GM12875 (cell line): ENCODE measurements at regions not wholly inside any gene's neighbourhood (a gene's known extent, or its start where the extent isn't known, plus 50 kb on each side); places are given as distances from the start of the nearest gene placed in this dataset.

Experiments
- H3K4me3 ChIP-seq: one replicate; pipeline ENCODE4 v1.5.1; 2011; ENCODE audit warnings: low read depth, low read length, control low read depth
- CTCF ChIP-seq: IDR thresholded peaks from 2 replicates; pipeline ENCODE4 v1.5.1; 2011; ENCODE audit warnings: low read depth, mild to moderate bottlenecking, control low read depth, inconsistent platforms, low read length, moderate library complexity, borderline replicate concordance; ENCODE audit not compliant: insufficient read depth

GRCh38 chr2:186949726-186950256 is 100.8 kb upstream of the ZSWIM2 start:
- H3K4me3 ChIP-seq: no peak overlapping the region
- no peak for TF ChIP-seq CTCF

GRCh38 chr2:186947516-186947915 is 98.5 kb upstream of the ZSWIM2 start:
- no peak for TF ChIP-seq CTCF
- H3K4me3 ChIP-seq: no peak overlapping the region

DNA sequence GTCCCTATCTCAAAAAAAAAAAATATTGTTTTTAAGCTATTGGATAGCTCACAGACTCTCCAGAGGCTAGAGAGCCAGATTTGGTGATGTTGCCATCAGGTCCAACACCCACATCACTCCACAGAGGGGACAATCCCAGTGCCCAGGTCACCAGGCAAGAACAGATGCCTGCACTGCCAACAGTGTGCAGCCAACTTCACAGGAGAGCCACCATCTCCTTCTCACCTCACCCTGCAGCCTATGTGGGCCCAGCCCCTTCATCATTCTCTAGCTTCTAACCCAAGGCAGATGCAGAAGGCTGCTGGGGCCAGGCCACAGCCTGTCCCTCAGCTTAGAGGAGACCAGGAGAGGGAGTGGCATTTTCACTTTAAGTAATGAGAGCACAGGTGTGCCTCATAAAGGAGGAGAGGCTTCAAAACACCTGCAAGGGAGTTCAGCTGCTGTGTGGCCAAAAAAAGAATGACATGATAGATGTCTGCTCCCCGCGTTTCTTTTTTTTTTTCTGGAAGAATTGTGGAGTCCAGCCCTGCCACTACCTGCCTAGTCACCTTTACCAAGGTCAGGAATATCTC is 98.0 kb upstream of the ZSWIM2 start:
- no peak for TF ChIP-seq CTCF

GRCh38 chr2:186941853-186942252 is 92.9 kb upstream of the ZSWIM2 start:
- TF ChIP-seq CTCF: no peak

More for the DNA sequence above, 98.0 kb upstream of the ZSWIM2 start:
- H3K4me3 ChIP-seq: no peak overlapping the region

GRCh38 chr2:186940463-186940862 is 91.5 kb upstream of the ZSWIM2 start:
- TF ChIP-seq CTCF: no peak
- no peak overlapping the region for H3K4me3 ChIP-seq

More at GRCh38 chr2:186941853-186942252, 92.9 kb upstream of the ZSWIM2 start:
- no peak overlapping the region for H3K4me3 ChIP-seq

DNA sequence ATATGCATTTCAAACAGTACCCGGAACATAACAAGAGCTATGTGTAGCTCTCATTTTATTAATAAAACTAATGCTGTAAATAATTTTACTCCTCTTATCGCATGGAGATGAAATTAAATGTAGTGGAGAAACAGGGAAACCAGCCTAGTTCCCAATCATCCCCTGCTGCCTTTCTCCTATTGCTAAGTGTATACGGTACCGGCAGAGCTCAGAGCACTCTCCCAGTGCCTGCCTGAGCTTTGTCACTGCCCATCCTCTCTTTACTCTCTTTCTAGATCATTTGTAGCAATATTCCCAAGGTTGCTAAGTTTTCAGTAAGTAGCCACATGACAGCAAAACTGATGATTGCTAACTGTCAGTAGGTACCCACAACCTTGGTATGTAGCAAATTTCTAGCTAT is 85.5 kb upstream of the ZSWIM2 start:
- TF ChIP-seq CTCF: no peak
- no peak overlapping the region for H3K4me3 ChIP-seq

- H3K4me3 ChIP-seq: no peak overlapping the region
- no peak for TF ChIP-seq CTCF
Measured at GRCh38 chr2:186927867-186928191, 78.9 kb upstream of the ZSWIM2 start.
